DND-41 (cell line): ENCODE measurements at regions not wholly inside any gene's neighbourhood (a gene's known extent, or its start where the extent isn't known, plus 50 kb on each side); places are given as distances from the start of the nearest gene placed in this dataset.

Experiments used
- CTCF ChIP-seq: IDR thresholded peaks from 2 replicates; pipeline ENCODE4 v1.5.1; 2012; ENCODE audit warnings: borderline replicate concordance, low read length, moderate library complexity, mild to moderate bottlenecking; ENCODE audit not compliant: poor library complexity, severe bottlenecking; ENCODE audit errors: extremely low read depth
- EZH2 ChIP-seq: IDR thresholded peaks from 3 replicates; pipeline ENCODE4 v1.6.1; 2012; ENCODE audit warnings: borderline replicate concordance, low read depth, mild to moderate bottlenecking, moderate library complexity, low read length, inconsistent platforms; ENCODE audit not compliant: severe bottlenecking

- TF ChIP-seq CTCF (no peak), EZH2 (no peak)
Observed at GRCh38 chr7:52771177-52771576, 264.3 kb upstream of the POM121L12 start.
